ENCODE measurements at regions not wholly inside any gene's neighbourhood (a gene's known extent, or its start where the extent isn't known, plus 50 kb on each side); places are given as distances from the start of the nearest gene placed in this dataset.

GRCh38 chr17:72049914-72050313 lies 70.9 kb upstream of the SOX9 start:
- no peak for DNase-seq (ENCODE audit: low read depth in 2 of 2)

DNA sequence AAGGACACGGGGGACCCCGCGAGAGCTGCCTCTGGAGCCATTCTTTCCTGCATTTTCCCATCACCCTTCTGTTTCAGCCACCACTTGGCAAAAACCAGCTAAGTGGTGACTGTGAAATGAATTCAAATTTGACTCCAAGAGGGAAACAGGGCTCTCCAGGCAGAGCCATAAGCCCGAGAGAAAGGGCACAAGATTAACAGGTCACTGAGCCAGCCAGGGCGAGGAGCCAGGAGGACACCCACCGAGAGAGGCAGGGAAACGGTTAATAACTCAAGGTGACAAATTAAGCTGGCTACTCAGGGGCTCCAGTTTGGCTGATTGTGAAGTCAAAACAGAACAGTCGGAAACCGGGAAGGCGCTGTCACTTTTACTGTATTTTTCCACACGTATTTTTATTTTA lies 67.8 kb upstream of the SOX9 start:
- DNase-seq (ENCODE audit: low read depth in 2 of 2) = no peak

DNA sequence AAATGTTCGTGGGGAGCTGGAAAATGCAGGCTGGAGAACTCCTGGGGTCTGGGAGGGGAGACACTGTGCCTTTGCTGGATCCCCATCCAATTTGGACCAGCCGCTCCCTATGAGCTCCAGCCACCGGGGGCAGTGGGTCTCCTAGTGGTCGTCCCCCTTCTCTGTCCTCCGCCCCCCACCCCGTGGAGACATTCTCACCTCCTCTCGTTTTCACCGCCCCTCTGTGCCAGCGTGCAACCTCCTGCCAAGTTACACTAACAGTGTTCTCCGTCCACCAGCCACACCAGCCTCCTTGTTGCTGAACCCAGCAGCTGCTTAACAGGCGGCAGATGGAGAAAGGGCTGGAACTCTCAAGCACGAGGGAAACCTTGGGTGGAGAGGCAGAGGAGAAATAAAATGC lies 67.4 kb upstream of the SOX9 start:
- DNase-seq (ENCODE audit: low read depth in 2 of 2) = no peak

GRCh38 chr17:72056155-72056554 lies 64.7 kb upstream of the SOX9 start:
- DNase-seq (ENCODE audit: low read depth in 2 of 2) = no peak

DNA sequence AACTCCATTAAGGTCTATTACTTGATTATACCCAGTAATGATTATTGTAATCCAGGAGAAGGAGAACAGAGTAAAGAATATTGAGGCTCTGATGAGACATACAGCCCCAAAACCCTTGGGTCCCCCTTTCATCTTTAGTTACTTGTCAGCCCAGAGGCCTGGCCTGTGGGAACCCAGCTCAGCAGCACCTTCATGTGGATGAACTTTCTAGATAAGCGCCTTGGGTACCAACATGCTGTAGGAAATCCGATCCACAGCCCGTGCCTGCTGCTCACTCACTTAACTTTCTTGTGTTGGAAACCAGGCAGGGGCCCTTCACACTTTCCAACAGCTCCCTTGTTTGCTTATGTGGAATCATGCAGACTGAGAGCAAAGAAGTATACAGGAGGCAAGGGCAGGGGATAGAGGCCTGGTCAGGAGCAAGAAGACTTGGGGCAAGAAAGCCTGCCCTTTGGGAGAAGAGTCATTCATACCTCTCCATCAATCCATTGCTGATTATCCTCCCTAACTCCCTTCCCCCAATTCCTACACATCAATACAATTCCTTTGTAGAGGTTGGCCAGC lies 64.0 kb upstream of the SOX9 start:
- no peak for DNase-seq (ENCODE audit: low read depth in 2 of 2)

- DNase-seq (ENCODE audit: low read depth in 2 of 2) = no peak
Observed at GRCh38 chr17:72060084-72060483, 60.7 kb upstream of the SOX9 start.

DNA sequence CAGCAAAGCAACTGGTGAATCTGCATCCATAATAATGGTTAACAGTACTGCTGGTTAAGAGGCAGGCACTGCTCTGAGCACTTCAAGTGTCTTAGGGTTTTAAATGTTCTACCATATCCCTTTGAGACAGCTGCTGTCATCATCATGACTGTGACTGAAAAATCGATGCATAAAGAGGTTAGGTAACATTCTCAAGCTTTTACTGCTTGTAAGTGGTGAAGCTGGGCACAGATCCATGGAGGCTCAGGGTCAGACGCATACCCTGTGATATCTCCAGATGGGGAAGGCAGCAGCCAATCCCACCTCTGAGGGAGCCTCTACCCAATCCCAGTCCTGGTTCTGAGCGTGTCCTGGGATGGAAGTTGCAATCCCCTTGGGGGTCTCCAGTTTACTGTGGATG lies 57.6 kb upstream of the SOX9 start:
- no peak for DNase-seq (ENCODE audit: low read depth in 2 of 2)

DNA sequence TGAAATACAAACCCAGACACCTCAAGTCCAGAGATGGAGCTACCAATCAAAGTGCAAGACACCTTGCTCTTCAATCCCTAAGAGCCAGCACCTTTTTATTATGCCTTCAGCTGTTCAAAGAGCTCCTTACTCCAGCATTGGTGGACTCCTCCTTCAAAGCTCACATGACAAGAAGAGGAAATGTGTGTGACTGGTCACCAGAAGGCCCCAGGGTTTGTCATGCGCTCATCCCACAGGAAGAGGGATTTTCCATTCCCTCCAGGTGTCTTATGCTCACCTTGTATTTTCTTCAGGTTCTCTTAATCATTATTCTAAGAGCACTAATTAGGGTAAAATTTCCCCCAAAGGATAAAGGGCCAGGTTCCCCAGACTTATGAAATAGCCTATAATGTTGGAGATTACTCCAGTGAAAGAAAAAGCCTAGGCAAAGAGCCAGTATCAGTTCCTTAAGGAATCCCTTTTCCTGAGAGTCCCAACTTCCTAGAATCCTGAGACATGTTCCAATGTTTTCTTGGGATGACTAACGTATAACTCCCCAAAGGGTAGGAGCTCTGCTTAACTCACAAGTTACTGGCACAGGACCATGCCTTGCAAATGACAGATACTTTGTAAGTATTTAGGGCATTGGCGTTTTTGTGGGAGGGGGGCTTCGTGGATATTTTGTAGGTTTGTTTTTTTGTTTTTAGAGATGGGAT lies 56.9 kb upstream of the SOX9 start:
- DNase-seq (ENCODE audit: low read depth in 2 of 2) = no peak

DNA sequence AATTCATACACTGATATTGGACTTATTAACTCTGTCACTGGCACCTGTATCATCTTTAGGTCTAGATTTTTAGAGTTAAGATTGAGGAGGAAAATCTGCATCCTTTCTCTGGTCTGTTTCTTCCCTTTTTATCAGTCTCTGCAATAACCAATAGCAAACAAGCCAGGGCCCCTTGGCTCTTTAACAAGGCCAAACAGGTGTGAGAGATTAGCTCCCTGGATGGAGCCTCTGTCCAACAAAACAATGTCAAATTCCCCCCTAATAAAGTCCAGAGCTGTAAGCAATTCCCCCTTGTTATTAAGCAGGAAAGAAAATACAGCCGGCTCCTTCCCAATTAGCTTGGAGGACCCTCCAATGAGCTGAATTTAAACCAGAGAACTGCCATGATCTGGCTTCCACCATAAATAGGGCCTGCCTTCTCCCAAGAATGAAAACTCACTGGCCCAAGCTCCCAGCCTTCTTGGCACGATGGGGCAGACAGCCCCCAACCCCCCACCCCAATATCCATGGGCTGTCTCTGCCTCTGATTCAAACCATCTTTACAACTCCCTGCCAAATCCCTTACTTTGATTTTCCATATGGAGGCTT lies 56.1 kb upstream of the SOX9 start:
- DNase-seq (ENCODE audit: low read depth in 2 of 2) = no peak

DNA sequence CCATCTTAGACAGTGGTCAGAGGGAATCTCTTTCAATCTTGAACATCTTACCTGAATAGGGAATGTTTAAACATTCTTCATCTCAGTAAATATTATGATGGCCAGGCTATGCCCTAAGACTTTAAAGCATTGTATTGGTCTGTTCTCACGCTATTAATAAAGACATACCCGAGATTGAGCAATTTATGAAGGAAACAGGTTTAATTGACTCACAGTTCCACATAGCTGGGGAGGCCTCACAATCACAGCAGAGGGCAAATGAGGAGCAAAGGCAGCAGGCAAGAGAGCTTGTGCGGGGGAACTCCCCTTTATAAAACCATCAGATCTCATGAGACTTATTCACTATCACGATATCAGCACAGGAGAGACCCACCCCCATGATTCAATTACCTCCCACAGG lies 55.3 kb upstream of the SOX9 start:
- no peak for DNase-seq (ENCODE audit: low read depth in 2 of 2)

- no peak for DNase-seq (ENCODE audit: low read depth in 2 of 2)
Observed at GRCh38 chr17:72068643-72069042, 52.2 kb upstream of the SOX9 start.

DNA sequence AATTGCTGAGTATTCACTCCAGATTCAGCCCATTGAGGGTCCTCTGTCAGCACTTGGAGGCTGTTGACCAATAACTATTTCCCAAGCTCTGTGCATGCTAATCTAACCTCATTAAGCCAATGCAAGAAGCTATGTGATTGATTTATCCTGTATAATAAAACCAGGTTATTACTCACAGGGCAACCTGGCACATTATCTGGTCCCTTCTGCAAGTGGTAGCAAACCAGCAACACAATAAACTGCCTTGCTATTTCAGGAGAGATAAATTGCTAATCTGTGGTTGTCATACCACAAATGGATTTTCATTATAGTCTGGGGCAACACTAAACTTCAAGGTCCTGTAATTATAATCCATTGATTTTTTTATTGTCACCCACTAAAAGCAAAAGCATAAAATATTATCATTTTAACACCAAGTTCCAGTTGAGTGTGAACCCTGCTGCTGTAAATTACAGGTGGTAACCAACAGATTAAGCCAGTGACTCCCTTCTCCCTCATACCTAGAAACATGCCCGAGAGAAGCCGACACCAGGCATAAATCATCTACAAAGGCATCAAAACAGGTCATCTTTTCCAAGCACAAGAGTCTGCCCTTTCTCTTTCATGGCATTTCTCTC lies 51.1 kb upstream of the SOX9 start:
- DNase-seq (ENCODE audit: low read depth in 2 of 2) = no peak

Measured in stimulated activated CD8-positive, alpha-beta memory T cell treated with anti-CD3 and anti-CD28 coated beads, Interleukin-15, amount 100 ng/mL, for 48 hours (primary cell).